ENCODE measurements at regions not wholly inside any gene's neighbourhood (a gene's known extent, or its start where the extent isn't known, plus 50 kb on each side); places are given as distances from the start of the nearest gene placed in this dataset.

DNA sequence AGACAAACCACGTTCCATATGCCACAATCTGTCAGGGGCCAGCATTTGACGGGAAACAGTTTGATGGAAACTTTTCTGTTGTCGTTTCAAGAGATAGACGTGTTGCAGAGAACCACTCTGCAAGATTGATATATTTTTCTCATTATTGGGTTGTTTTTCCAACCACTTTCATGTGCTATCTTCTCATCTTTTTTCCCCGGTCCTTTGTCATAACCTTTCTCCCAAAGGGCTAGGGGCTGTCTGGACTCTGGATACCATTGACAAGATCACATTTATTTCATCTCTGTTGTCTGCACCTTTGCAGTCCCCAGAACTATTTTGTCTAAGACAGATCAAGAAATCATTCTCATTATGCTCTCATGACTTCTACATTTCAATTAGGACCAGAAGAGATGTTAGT lies 57.6 kb upstream of the SLC25A26 start:
- TF ChIP-seq ZC3H10 (CRISPR knock-in tag; IDR thresholded peaks at IDR 0.05): no peak
- TF ChIP-seq ZNF8 (CRISPR knock-in tag; IDR thresholded peaks at IDR 0.05): no peak
- TF ChIP-seq TCF4 (CRISPR knock-in tag; IDR thresholded peaks at IDR 0.05; ENCODE audit: borderline replicate concordance): no peak
- TF ChIP-seq, protein P1, sequence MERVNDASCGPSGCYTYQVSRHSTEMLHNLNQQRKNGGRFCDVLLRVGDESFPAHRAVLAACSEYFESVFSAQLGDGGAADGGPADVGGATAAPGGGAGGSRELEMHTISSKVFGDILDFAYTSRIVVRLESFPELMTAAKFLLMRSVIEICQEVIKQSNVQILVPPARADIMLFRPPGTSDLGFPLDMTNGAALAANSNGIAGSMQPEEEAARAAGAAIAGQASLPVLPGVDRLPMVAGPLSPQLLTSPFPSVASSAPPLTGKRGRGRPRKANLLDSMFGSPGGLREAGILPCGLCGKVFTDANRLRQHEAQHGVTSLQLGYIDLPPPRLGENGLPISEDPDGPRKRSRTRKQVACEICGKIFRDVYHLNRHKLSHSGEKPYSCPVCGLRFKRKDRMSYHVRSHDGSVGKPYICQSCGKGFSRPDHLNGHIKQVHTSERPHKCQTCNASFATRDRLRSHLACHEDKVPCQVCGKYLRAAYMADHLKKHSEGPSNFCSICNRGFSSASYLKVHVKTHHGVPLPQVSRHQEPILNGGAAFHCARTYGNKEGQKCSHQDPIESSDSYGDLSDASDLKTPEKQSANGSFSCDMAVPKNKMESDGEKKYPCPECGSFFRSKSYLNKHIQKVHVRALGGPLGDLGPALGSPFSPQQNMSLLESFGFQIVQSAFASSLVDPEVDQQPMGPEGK (CRISPR knock-in tag; IDR thresholded peaks at IDR 0.05; ENCODE audit: borderline replicate concordance): no peak
- TF ChIP-seq CSDC2 (CRISPR knock-in tag; IDR thresholded peaks at IDR 0.05): no peak
- no peak for TF ChIP-seq RARB (CRISPR knock-in tag; IDR thresholded peaks at IDR 0.05)
- TF ChIP-seq TOX (CRISPR knock-in tag; IDR thresholded peaks at IDR 0.05; ENCODE audit: borderline replicate concordance): no peak
- no peak for TF ChIP-seq ZFP30 (CRISPR knock-in tag; IDR thresholded peaks at IDR 0.05)
- TF ChIP-seq GLIS3 (CRISPR knock-in tag; IDR thresholded peaks at IDR 0.05): no peak
- no peak for TF ChIP-seq ARNTL (CRISPR knock-in tag; IDR thresholded peaks at IDR 0.05; ENCODE audit: borderline replicate concordance, low read depth)
- TF ChIP-seq ESRRG (CRISPR knock-in tag; IDR thresholded peaks at IDR 0.05): no peak
- TF ChIP-seq, protein P2, sequence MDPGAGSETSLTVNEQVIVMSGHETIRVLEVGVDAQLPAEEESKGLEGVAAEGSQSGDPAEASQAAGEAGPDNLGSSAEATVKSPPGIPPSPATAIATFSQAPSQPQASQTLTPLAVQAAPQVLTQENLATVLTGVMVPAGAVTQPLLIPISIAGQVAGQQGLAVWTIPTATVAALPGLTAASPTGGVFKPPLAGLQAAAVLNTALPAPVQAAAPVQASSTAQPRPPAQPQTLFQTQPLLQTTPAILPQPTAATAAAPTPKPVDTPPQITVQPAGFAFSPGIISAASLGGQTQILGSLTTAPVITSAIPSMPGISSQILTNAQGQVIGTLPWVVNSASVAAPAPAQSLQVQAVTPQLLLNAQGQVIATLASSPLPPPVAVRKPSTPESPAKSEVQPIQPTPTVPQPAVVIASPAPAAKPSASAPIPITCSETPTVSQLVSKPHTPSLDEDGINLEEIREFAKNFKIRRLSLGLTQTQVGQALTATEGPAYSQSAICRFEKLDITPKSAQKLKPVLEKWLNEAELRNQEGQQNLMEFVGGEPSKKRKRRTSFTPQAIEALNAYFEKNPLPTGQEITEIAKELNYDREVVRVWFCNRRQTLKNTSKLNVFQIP (CRISPR knock-in tag; IDR thresholded peaks at IDR 0.05; ENCODE audit: borderline replicate concordance, low read depth): no peak
